ENCODE measurements at regions not wholly inside any gene's neighbourhood (a gene's known extent, or its start where the extent isn't known, plus 50 kb on each side); places are given as distances from the start of the nearest gene placed in this dataset.

GRCh38 chr13:105474983-105475610, 1060.4 kb downstream of the EFNB2 start:
- no peak for DNase-seq

- no peak for DNase-seq
Measured at GRCh38 chr13:105471673-105472072, 1063.8 kb downstream of the EFNB2 start.

- DNase-seq = no peak
Measured at GRCh38 chr13:105466376-105466775, 1069.1 kb downstream of the EFNB2 start.

GRCh38 chr13:105465745-105466144, 1069.7 kb downstream of the EFNB2 start, which contains the start of gene DAOA:
Gene DAOA (plus strand): TSS chr13:105466045.
- DNase-seq = no peak

GRCh38 chr13:105465251-105465650, 1070.2 kb downstream of the EFNB2 start:
- DNase-seq = no peak

GRCh38 chr13:105464249-105464648, 1071.2 kb downstream of the EFNB2 start:
- DNase-seq = no peak

GRCh38 chr13:105463011-105463501, 1072.4 kb downstream of the EFNB2 start:
- no peak for DNase-seq

GRCh38 chr13:105462098-105462497, 1073.4 kb downstream of the EFNB2 start:
- no peak for DNase-seq

- no peak for DNase-seq
Measured at GRCh38 chr13:105452895-105453294, 1082.6 kb downstream of the EFNB2 start.

- no peak for DNase-seq
Measured at GRCh38 chr13:105450784-105451183, 1084.7 kb downstream of the EFNB2 start.

- no peak for DNase-seq
Measured at GRCh38 chr13:105448811-105449210, 1086.7 kb downstream of the EFNB2 start.

GRCh38 chr13:105446197-105446596, 1089.3 kb downstream of the EFNB2 start:
- DNase-seq = no peak

GRCh38 chr13:105445796-105446195, 1089.7 kb downstream of the EFNB2 start:
- DNase-seq = no peak

GRCh38 chr13:105442949-105443699, 1092.3 kb downstream of the EFNB2 start:
- DNase-seq = no peak

GRCh38 chr13:105442040-105442439, 1093.4 kb downstream of the EFNB2 start:
- no peak for DNase-seq

- no peak for DNase-seq
Measured at GRCh38 chr13:105441051-105441750, 1094.3 kb downstream of the EFNB2 start.

GRCh38 chr13:105436943-105437342, 1098.5 kb downstream of the EFNB2 start:
- DNase-seq = no peak

GRCh38 chr13:105432438-105432837, 1103.0 kb downstream of the EFNB2 start:
- no peak for DNase-seq

- no peak for DNase-seq
Measured at GRCh38 chr13:105428811-105429210, 1106.7 kb downstream of the EFNB2 start.

GRCh38 chr13:105426441-105426840, 1109.0 kb downstream of the EFNB2 start:
- no peak for DNase-seq

GRCh38 chr13:105414639-105415038, 1120.8 kb downstream of the EFNB2 start:
- DNase-seq = no peak

- DNase-seq = no peak
Measured at GRCh38 chr13:105412171-105412570, 1123.3 kb downstream of the EFNB2 start.

- DNase-seq = peak; percentile 44
Measured at GRCh38 chr13:105410602-105411001, 1124.9 kb downstream of the EFNB2 start.

- no peak for DNase-seq
Measured at GRCh38 chr13:105406551-105406950, 1128.9 kb downstream of the EFNB2 start.
